ENCODE measurements at regions not wholly inside any gene's neighbourhood (a gene's known extent, or its start where the extent isn't known, plus 50 kb on each side); places are given as distances from the start of the nearest gene placed in this dataset.

DNA sequence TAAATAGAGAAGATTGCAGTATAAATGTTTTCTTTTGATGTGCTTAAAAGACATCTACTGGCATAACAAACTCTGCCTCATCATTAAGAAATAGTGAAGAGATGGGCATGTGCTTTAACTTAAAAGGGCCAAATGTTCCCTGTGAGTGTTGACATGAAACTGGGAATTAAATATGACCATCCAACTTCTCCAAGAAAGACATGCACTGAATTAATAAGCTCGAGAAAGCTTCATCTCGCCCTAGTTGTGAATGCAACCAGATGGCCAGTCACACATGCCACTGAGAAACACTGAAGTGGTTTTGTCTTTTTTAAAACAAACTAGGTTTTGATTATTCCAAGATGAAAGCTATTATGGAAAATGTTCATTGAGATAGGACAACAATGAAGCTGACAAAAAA, 479.2 kb downstream of the RIT2 start:
- H3K9ac ChIP-seq (ENCODE audit: low read depth, low read length, poor library complexity, severe bottlenecking) = no peak overlapping the region
- H3F3A ChIP-seq (ENCODE audit: low read depth) = no peaks in the 10 kb centered on the region
- H3K4me3 ChIP-seq (ENCODE audit: low read length, poor library complexity, severe bottlenecking) = no peak overlapping the region
- no peak overlapping the region for H3K4me2 ChIP-seq (ENCODE audit: low read depth, low read length, poor library complexity, severe bottlenecking)
- no peaks in the 10 kb centered on the region for H3K27me3 ChIP-seq (ENCODE audit: insufficient read depth, low read length, poor library complexity, severe bottlenecking)
- H2AFZ ChIP-seq (ENCODE audit: low read length) = no peak overlapping the region
- no peaks in the 10 kb centered on the region for H3K9me3 ChIP-seq (ENCODE audit: insufficient read depth, low read depth, low read length)
- H4K20me1 ChIP-seq (ENCODE audit: insufficient read depth, low read length, poor library complexity, severe bottlenecking) = no peaks in the 10 kb centered on the region
- no peaks in the 10 kb centered on the region for H3K79me2 ChIP-seq (ENCODE audit: insufficient read depth, low read length)
- no peak for TF ChIP-seq EZH2phosphoT487 (IDR thresholded peaks at IDR 0.05; ENCODE audit: borderline replicate concordance)
- TF ChIP-seq, protein P1, sequence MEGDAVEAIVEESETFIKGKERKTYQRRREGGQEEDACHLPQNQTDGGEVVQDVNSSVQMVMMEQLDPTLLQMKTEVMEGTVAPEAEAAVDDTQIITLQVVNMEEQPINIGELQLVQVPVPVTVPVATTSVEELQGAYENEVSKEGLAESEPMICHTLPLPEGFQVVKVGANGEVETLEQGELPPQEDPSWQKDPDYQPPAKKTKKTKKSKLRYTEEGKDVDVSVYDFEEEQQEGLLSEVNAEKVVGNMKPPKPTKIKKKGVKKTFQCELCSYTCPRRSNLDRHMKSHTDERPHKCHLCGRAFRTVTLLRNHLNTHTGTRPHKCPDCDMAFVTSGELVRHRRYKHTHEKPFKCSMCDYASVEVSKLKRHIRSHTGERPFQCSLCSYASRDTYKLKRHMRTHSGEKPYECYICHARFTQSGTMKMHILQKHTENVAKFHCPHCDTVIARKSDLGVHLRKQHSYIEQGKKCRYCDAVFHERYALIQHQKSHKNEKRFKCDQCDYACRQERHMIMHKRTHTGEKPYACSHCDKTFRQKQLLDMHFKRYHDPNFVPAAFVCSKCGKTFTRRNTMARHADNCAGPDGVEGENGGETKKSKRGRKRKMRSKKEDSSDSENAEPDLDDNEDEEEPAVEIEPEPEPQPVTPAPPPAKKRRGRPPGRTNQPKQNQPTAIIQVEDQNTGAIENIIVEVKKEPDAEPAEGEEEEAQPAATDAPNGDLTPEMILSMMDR (conservative IDR thresholded peaks at IDR 0.05; ENCODE audit: low read length) = no peak
- no peaks in the 10 kb centered on the region for H3K4me1 ChIP-seq (ENCODE audit: insufficient read depth, low read length, poor library complexity, severe bottlenecking)
- H3K9me2 ChIP-seq (replicated peaks; ENCODE audit: low read depth, low read length) = no peaks in the 10 kb centered on the region
- H3K36me3 ChIP-seq (ENCODE audit: insufficient read depth, low read length) = no peaks in the 10 kb centered on the region

GRCh38 chr18:42640160-42640559, 475.3 kb downstream of the RIT2 start:
- H3K4me1 ChIP-seq (ENCODE audit: insufficient read depth, low read length, poor library complexity, severe bottlenecking) = no peaks in the 10 kb centered on the region
- no peaks in the 10 kb centered on the region for H3K79me2 ChIP-seq (ENCODE audit: insufficient read depth, low read length)
- H2AFZ ChIP-seq (ENCODE audit: low read length) = no peak overlapping the region
- H3K9me3 ChIP-seq (ENCODE audit: insufficient read depth, low read depth, low read length) = no peaks in the 10 kb centered on the region
- H3K36me3 ChIP-seq (ENCODE audit: insufficient read depth, low read length) = no peaks in the 10 kb centered on the region
- no peak for TF ChIP-seq EZH2phosphoT487 (IDR thresholded peaks at IDR 0.05; ENCODE audit: borderline replicate concordance)
- TF ChIP-seq, protein P1 (conservative IDR thresholded peaks at IDR 0.05; ENCODE audit: low read length) = no peak
- H3K4me2 ChIP-seq (ENCODE audit: low read depth, low read length, poor library complexity, severe bottlenecking) = no peak overlapping the region
- no peaks in the 10 kb centered on the region for H3F3A ChIP-seq (ENCODE audit: low read depth)
- no peaks in the 10 kb centered on the region for H3K9me2 ChIP-seq (replicated peaks; ENCODE audit: low read depth, low read length)
- no peaks in the 10 kb centered on the region for H4K20me1 ChIP-seq (ENCODE audit: insufficient read depth, low read length, poor library complexity, severe bottlenecking)
- no peak overlapping the region for H3K4me3 ChIP-seq (ENCODE audit: low read length, poor library complexity, severe bottlenecking)
- no peaks in the 10 kb centered on the region for H3K27me3 ChIP-seq (ENCODE audit: insufficient read depth, low read length, poor library complexity, severe bottlenecking)
- H3K9ac ChIP-seq (ENCODE audit: low read depth, low read length, poor library complexity, severe bottlenecking) = no peak overlapping the region

DNA sequence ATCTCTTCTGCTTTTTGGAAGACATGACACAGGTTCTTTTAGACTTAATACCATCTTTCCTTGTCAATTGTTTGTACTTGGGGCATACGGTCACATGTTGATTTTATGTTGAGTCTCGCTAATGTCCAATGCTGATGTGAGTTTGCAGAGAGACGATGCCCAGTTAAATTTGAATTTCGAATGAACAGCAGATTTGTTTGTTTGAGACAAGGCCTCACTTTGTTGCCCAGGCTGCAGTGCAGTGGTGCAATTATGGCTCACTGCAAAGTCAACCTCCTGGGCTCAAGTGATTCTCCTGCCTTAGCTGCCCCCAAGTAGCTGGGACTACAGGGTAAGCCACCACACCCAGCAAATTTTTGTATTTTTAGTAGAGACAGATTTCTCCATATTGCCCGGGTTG, 473.5 kb downstream of the RIT2 start:
- Histone ChIP-seq H3K4me2 (ENCODE audit: low read depth, low read length, poor library complexity, severe bottlenecking) (no peak overlapping the region), H4K20me1 (ENCODE audit: insufficient read depth, low read length, poor library complexity, severe bottlenecking) (no peaks in the 10 kb centered on the region), H3K9ac (ENCODE audit: low read depth, low read length, poor library complexity, severe bottlenecking) (no peak overlapping the region), H2AFZ (ENCODE audit: low read length) (no peak overlapping the region), H3K4me1 (ENCODE audit: insufficient read depth, low read length, poor library complexity, severe bottlenecking) (no peaks in the 10 kb centered on the region), H3K9me3 (ENCODE audit: insufficient read depth, low read depth, low read length) (no peaks in the 10 kb centered on the region), H3K79me2 (ENCODE audit: insufficient read depth, low read length) (no peaks in the 10 kb centered on the region), H3K27me3 (ENCODE audit: insufficient read depth, low read length, poor library complexity, severe bottlenecking) (no peaks in the 10 kb centered on the region), H3F3A (ENCODE audit: low read depth) (no peaks in the 10 kb centered on the region), H3K36me3 (ENCODE audit: insufficient read depth, low read length) (no peaks in the 10 kb centered on the region), H3K4me3 (ENCODE audit: low read length, poor library complexity, severe bottlenecking) (no peak overlapping the region), H3K9me2 (replicated peaks; ENCODE audit: low read depth, low read length) (no peaks in the 10 kb centered on the region)
- TF ChIP-seq, protein P1 (conservative IDR thresholded peaks at IDR 0.05; ENCODE audit: low read length) = no peak
- no peak for TF ChIP-seq EZH2phosphoT487 (IDR thresholded peaks at IDR 0.05; ENCODE audit: borderline replicate concordance)
